ENCODE measurements at regions not wholly inside any gene's neighbourhood (a gene's known extent, or its start where the extent isn't known, plus 50 kb on each side); places are given as distances from the start of the nearest gene placed in this dataset.

GRCh38 chr2:16073471-16073870, 133.1 kb downstream of the MYCN start:
- TF ChIP-seq RXRA (IDR thresholded peaks at IDR 0.05; ENCODE audit: borderline replicate concordance, low read depth) (no peak), GABPA (IDR thresholded peaks at IDR 0.05; ENCODE audit: low read depth) (no peak), CTCF (IDR thresholded peaks at IDR 0.05) (no peak), MAX (IDR thresholded peaks at IDR 0.05; ENCODE audit: low read depth) (no peak)
